Stomach (tissue), 8 donors: ENCODE measurements at regions not wholly inside any gene's neighbourhood (a gene's known extent, or its start where the extent isn't known, plus 50 kb on each side); places are given as distances from the start of the nearest gene placed in this dataset.

Experiments
- DNase-seq, 2 donors: peaks; one replicate each; pipeline versions ENCODE4 v3.0.0 to v3.0.0-alpha.2; 2013 to 2019
- H3K27ac ChIP-seq, 5 donors: fragments of 200-600 bp in 4 of 5; sonication (generic) in 4 of 5; one replicate each; pipeline ENCODE4 v1.5.1; 2013 to 2019; ENCODE audit warnings: mild to moderate bottlenecking in 1 of 5, moderate library complexity in 1 of 5
- H3K27me3 ChIP-seq, 3 donors: fragments of 200-600 bp; sonication (generic); one replicate each; pipeline ENCODE4 v1.5.1; 2017 to 2019; ENCODE audit warnings: mixed run types in 1 of 3
- H3K36me3 ChIP-seq, 4 donors: fragments of 200-600 bp; sonication (generic); 1 replicate in 3 of 4; 2 replicates in 1 of 4; pipeline ENCODE4 v1.5.1; 2016 to 2019
- H3K4me1 ChIP-seq, 4 donors: fragments of 200-600 bp; sonication (generic); one replicate each; pipeline ENCODE4 v1.5.1; 2016 to 2019
- H3K4me3 ChIP-seq, 4 donors: fragments of 200-600 bp; sonication (generic) in 3 of 4; one replicate each; pipeline ENCODE4 v1.5.1; 2016 to 2019; ENCODE audit warnings: mild to moderate bottlenecking in 1 of 4
- H3K9me3 ChIP-seq, 4 donors: fragments of 200-600 bp; sonication (generic); one replicate each; pipeline ENCODE4 v1.5.1; 2016 to 2019
- EP300 ChIP-seq: sonication (generic); formaldehyde crosslinking; IDR thresholded peaks from one replicate; pipeline ENCODE4 v1.6.1; 2017; ENCODE audit warnings: antibody characterized with exemption
- POLR2A ChIP-seq, 4 donors: fragments of 450-650 bp; IDR thresholded peaks; one replicate each; pipeline ENCODE4 v1.6.1; 2016; ENCODE audit warnings: antibody characterized with exemption in 4 of 4, control low read depth in 2 of 4, mild to moderate bottlenecking in 1 of 4, moderate library complexity in 1 of 4
- POLR2AphosphoS5 ChIP-seq, 3 donors: sonication (generic); formaldehyde crosslinking; IDR thresholded peaks; one replicate each; pipeline ENCODE4 v1.6.1; 2016; ENCODE audit warnings: antibody characterized with exemption in 3 of 3
- WGBS, 5 donors: extraction: QIAGEN DNeasy Blood & Tissue Kit in 3 of 5; methylation state at CpG; one replicate each; pipeline versions ENCODE4 v1.1.5 to v1.1.7; 2013 to 2018; 5-methylcytosine and 5-hydroxymethylcytosine counted together
- intact Hi-C: fragments of 100-400 bp; cut with DNase I; formaldehyde crosslinking; loops from one replicate; pipeline ENCODE4 v1.15.1; 2023; ENCODE audit warnings: low total_unique reads
- TF ChIP-seq, protein P1 (sequence below), 7 experiments: fragments of 450-650 bp in 4 of 7; fragments of 200-600 bp in 3 of 7; sonication (generic) in 3 of 7; IDR thresholded peaks; one replicate each; pipeline ENCODE4 v1.5.1; 2016 to 2019; ENCODE audit warnings: antibody characterized with exemption in 7 of 7, control low read depth in 2 of 7, mild to moderate bottlenecking in 1 of 7
- donor health status: healthy with polysubstance abuse.
- donor health status: Bipolar disorder and iron deficiency.
- donor health status: healthy.

DNA sequence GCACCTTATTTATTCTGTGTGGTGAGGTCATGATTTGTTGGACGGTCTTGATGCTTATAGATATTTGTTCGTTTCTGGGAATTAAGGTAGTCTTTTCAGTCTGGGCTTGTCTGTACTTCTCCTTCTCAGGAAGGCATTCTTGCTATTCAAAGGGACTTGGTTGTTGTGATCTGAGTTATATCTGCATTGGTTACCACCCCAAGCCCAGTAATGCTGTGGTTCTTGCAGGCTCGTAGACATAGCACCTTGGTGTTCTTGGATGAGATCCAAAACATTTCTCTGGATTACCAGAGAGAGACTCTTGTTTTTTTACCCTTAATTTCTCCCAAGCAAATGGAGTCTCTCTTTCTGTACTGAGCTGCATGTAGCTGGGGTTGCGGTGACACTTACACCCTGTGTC lies 128.0 kb upstream of the CBLB start:
- H3K4me1 ChIP-seq: no peaks in the 10 kb centered on the region
- H3K27ac ChIP-seq: no peak overlapping the region
- H3K4me3 ChIP-seq: no peak overlapping the region
- H3K36me3 ChIP-seq: no peaks in the 10 kb centered on the region
- intact Hi-C loops: no loop called here
- no peak for TF ChIP-seq POLR2AphosphoS5 (IDR thresholded peaks at IDR 0.05)
- TF ChIP-seq, protein P1, sequence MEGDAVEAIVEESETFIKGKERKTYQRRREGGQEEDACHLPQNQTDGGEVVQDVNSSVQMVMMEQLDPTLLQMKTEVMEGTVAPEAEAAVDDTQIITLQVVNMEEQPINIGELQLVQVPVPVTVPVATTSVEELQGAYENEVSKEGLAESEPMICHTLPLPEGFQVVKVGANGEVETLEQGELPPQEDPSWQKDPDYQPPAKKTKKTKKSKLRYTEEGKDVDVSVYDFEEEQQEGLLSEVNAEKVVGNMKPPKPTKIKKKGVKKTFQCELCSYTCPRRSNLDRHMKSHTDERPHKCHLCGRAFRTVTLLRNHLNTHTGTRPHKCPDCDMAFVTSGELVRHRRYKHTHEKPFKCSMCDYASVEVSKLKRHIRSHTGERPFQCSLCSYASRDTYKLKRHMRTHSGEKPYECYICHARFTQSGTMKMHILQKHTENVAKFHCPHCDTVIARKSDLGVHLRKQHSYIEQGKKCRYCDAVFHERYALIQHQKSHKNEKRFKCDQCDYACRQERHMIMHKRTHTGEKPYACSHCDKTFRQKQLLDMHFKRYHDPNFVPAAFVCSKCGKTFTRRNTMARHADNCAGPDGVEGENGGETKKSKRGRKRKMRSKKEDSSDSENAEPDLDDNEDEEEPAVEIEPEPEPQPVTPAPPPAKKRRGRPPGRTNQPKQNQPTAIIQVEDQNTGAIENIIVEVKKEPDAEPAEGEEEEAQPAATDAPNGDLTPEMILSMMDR (IDR thresholded peaks at IDR 0.05): no peak
- H3K27me3 ChIP-seq: no peaks in the 10 kb centered on the region
- H3K9me3 ChIP-seq: peaks cover 0 to 17% (median 5%) of the 10 kb centered on the region in 4 donors
- no peak for DNase-seq
- WGBS, 5 donors: 78 to 83% (median 83%) methylated on average over 4 of the region's 4 CpGs

- no peak overlapping the region for H3K27ac ChIP-seq
These were observed 128.6 kb upstream of the CBLB start for GRCh38 chr3:105997466-105997799.

GRCh38 chr3:105997800-105998526 lies 129.2 kb upstream of the CBLB start:
- Histone ChIP-seq H3K4me3 (no peak overlapping the region), H3K36me3 (no peaks in the 10 kb centered on the region), H3K27ac (no peak overlapping the region), H3K9me3 (peaks cover 0 to 9% (median 5%) of the 10 kb centered on the region in 4 donors), H3K27me3 (no peaks in the 10 kb centered on the region), H3K4me1 (no peaks in the 10 kb centered on the region)
- 67 to 80% (median 73%) methylated on average over 3 of the region's 3 CpGs for WGBS, 5 donors
- TF ChIP-seq POLR2A (IDR thresholded peaks at IDR 0.05) (no peak), EP300 (no peak), POLR2AphosphoS5 (IDR thresholded peaks at IDR 0.05) (no peak)
- TF ChIP-seq, protein P1 (IDR thresholded peaks at IDR 0.05): no peak
- no peak for DNase-seq
- intact Hi-C loops: no loop called here

More at GRCh38 chr3:105997466-105997799, 128.6 kb upstream of the CBLB start:
- H3K27me3 ChIP-seq: no peaks in the 10 kb centered on the region
- no peak for DNase-seq
- no peaks in the 10 kb centered on the region for H3K36me3 ChIP-seq
- peaks cover 0 to 14% (median 5%) of the 10 kb centered on the region in 4 donors for H3K9me3 ChIP-seq
- H3K4me1 ChIP-seq: no peaks in the 10 kb centered on the region
- H3K4me3 ChIP-seq: no peak overlapping the region
- TF ChIP-seq, protein P1 (IDR thresholded peaks at IDR 0.05): no peak
- TF ChIP-seq EP300: no peak
- no peak for TF ChIP-seq POLR2A (IDR thresholded peaks at IDR 0.05)
- TF ChIP-seq POLR2AphosphoS5 (IDR thresholded peaks at IDR 0.05): no peak
- intact Hi-C loops: no loop called here
- WGBS, 5 donors: 98 to 100% (median 100%) methylated on average over 1 of the region's 1 CpG

- no peak for DNase-seq
- no peaks in the 10 kb centered on the region for H3K36me3 ChIP-seq
- H3K4me1 ChIP-seq: no peaks in the 10 kb centered on the region
- H3K27ac ChIP-seq: no peak overlapping the region
- peaks cover 0 to 9% (median 5%) of the 10 kb centered on the region in 4 donors for H3K9me3 ChIP-seq
- intact Hi-C loops: no loop called here
- H3K4me3 ChIP-seq: no peak overlapping the region
- no peak for TF ChIP-seq POLR2AphosphoS5 (IDR thresholded peaks at IDR 0.05)
- no peak for TF ChIP-seq POLR2A (IDR thresholded peaks at IDR 0.05)
- TF ChIP-seq, protein P1 (IDR thresholded peaks at IDR 0.05): no peak
- TF ChIP-seq EP300: no peak
- no peaks in the 10 kb centered on the region for H3K27me3 ChIP-seq
These were observed 131.0 kb upstream of the CBLB start for GRCh38 chr3:105999856-106000255.
